K562 (cell line): ENCODE measurements at regions not wholly inside any gene's neighbourhood (a gene's known extent, or its start where the extent isn't known, plus 50 kb on each side); places are given as distances from the start of the nearest gene placed in this dataset.

ENCODE experiments used
- ATAC-seq: fragments of 200-7000 bp; cut with Tn5 transposase; 3 replicates; pipeline ENCODE4 v1.9.1; 2020; ENCODE audit warnings: moderate library complexity
- BruUV-seq: library from RNA; stranded (reverse); fragments of 400-500 nt; replicated peaks from 2 replicates; lab custom pipeline; 2021; lab: Mats Ljungman, UMichigan
- CTCF ChIA-PET: fragments of 300-600 bp; formaldehyde crosslinking; extraction: SDS; loops from one replicate; lab custom pipeline; 2021; ENCODE audit warnings: low intra/inter-chr PET ratio; lab: Yijun Ruan, JAX
- POLR2A ChIA-PET: fragments of 300-600, 350-650 bp; sonication (Branson Sonifier 250); formaldehyde crosslinking; extraction: SDS; loops from one replicate; lab custom pipeline; 2021; ENCODE audit warnings: antibody characterized with exemption, inconsistent platforms; lab: Yijun Ruan, JAX
- DNase-seq, 4 experiments: peaks; one replicate each; pipeline versions ENCODE4 v3.0.0 to v3.0.0-alpha.2; 2011 to 2018; ENCODE audit warnings: low spot score in 3 of 4, mixed read lengths in 3 of 4; ENCODE audit errors: extremely low read depth in 1 of 4
- FAIRE-seq: peaks from 2 replicates; lab custom pipeline; 2011; peaks lifted over from hg19 to GRCh38; lab: Jason Lieb, UNC
- H2AFZ ChIP-seq: 2 replicates; pipeline ENCODE4 v1.6.0; 2011; ENCODE audit warnings: low read depth, low read length, control low read depth, inconsistent platforms
- H3K27ac ChIP-seq: fragments of 200-600 bp; 3 replicates; pipeline ENCODE4 v1.8.0; 2011; ENCODE audit warnings: low read depth, mild to moderate bottlenecking, control low read depth, inconsistent platforms, low read length, moderate library complexity, mixed read lengths; ENCODE audit errors: extremely low read depth
- H3K27me3 ChIP-seq, 2 experiments: fragments of 300-600 bp in 1 of 2; 2 replicates in 1 of 2; 3 replicates in 1 of 2; pipeline versions ENCODE4 v1.6.0 to v1.8.0; 2011; ENCODE audit warnings: inconsistent platforms in 2 of 2, low read length in 2 of 2, mild to moderate bottlenecking in 1 of 2, mixed read lengths in 1 of 2, moderate library complexity in 1 of 2; ENCODE audit not compliant: control insufficient read depth in 2 of 2, insufficient read depth in 2 of 2
- H3K36me3 ChIP-seq: fragments of 300-600 bp; 3 replicates; pipeline ENCODE4 v1.8.0; 2011; ENCODE audit warnings: mild to moderate bottlenecking, low read length, inconsistent platforms; ENCODE audit not compliant: control insufficient read depth, insufficient read depth
- H3K4me1 ChIP-seq, 2 experiments: fragments of 200-600 bp in 1 of 2; replicated peaks in 1 of 2; 2 replicates in 1 of 2; 3 replicates in 1 of 2; pipeline versions ENCODE4 v1.5.1 to v1.8.0; 2011; ENCODE audit warnings: inconsistent platforms in 2 of 2, low read length in 2 of 2, mild to moderate bottlenecking in 1 of 2, mixed read lengths in 1 of 2, moderate library complexity in 1 of 2; ENCODE audit not compliant: control insufficient read depth in 2 of 2, insufficient read depth in 2 of 2
- H3K4me2 ChIP-seq: 2 replicates; pipeline ENCODE4 v1.6.1; 2011; ENCODE audit warnings: low read length, control low read depth, inconsistent platforms, mixed read lengths; ENCODE audit not compliant: insufficient read depth
- H3K4me3 ChIP-seq: fragments of 200-600 bp; sonication (generic), shearing (Covaris generic); 2 replicates; pipeline ENCODE4 v1.5.1; 2016; ENCODE audit warnings: control low read depth, inconsistent platforms
- H3K79me2 ChIP-seq: fragments of 200-600 bp; 3 replicates; pipeline ENCODE4 v1.8.0; 2011; ENCODE audit warnings: low read length, inconsistent platforms; ENCODE audit not compliant: control insufficient read depth, insufficient read depth
- H3K9ac ChIP-seq, 2 experiments: 2 replicates each; pipeline versions ENCODE4 v1.6.0 to v1.6.1; 2011; ENCODE audit warnings: low read depth in 2 of 2, low read length in 2 of 2, control low read depth in 1 of 2, inconsistent platforms in 1 of 2, mild to moderate bottlenecking in 1 of 2, mixed read lengths in 1 of 2; ENCODE audit not compliant: insufficient read depth in 1 of 2
- H3K9me1 ChIP-seq: one replicate; pipeline ENCODE4 v1.6.0; 2011; ENCODE audit warnings: inconsistent platforms, mild to moderate bottlenecking, low read length, moderate library complexity; ENCODE audit not compliant: control insufficient read depth, insufficient read depth
- H3K9me3 ChIP-seq: replicated peaks from 2 replicates; pipeline ENCODE4 v1.5.1; 2011; ENCODE audit warnings: low read depth, low read length, inconsistent platforms; ENCODE audit not compliant: control insufficient read depth, insufficient read depth
- H4K20me1 ChIP-seq: replicated peaks from 2 replicates; pipeline ENCODE4 v1.6.1; 2011; ENCODE audit warnings: low read length, inconsistent platforms, mixed read lengths; ENCODE audit not compliant: control insufficient read depth, insufficient read depth
- ADNP ChIP-seq: fragments of 200-800 bp; sonication (Bioruptor generic); IDR thresholded peaks from 2 replicates; pipeline ENCODE4 v1.6.1; 2016; ENCODE audit warnings: missing genetic modification characterization, missing compliant biosample characterization
- CBX2 ChIP-seq: fragments of 200-600 bp; sonication (generic); IDR thresholded peaks from one replicate; pipeline ENCODE4 v1.6.1; 2012; ENCODE audit warnings: mild to moderate bottlenecking, low read length, inconsistent platforms; ENCODE audit not compliant: insufficient read depth, poor library complexity, severe bottlenecking
- NCOA2 ChIP-seq, 2 experiments: fragments of 450-650 bp; IDR thresholded peaks; 2 replicates each; pipeline ENCODE4 v1.6.1; 2018; ENCODE audit warnings: mild to moderate bottlenecking in 2 of 2, moderate library complexity in 1 of 2; ENCODE audit not compliant: partially characterized antibody in 2 of 2
- PTRF ChIP-seq: fragments of 450-650 bp; IDR thresholded peaks from 2 replicates; pipeline ENCODE4 v1.6.1; 2016; ENCODE audit warnings: mild to moderate bottlenecking, missing genetic modification characterization, missing compliant biosample characterization
- ZNF551 ChIP-seq: fragments of 250-450 bp; sonication (Bioruptor Pico); IDR thresholded peaks from 2 replicates; pipeline ENCODE4 v1.5.0; 2021; ENCODE audit warnings: mild to moderate bottlenecking, moderate library complexity
- WGBS: fragments of 100-300 bp; shearing (Covaris generic); methylation state at CpG from one replicate; pipeline ENCODE4 v1.1.6; 2016; ENCODE audit warnings: low coverage, mixed read lengths; ENCODE audit not compliant: insufficient coverage; ENCODE audit errors: missing lambda C conversion rate; 5-methylcytosine and 5-hydroxymethylcytosine counted together
- in situ Hi-C: fragments of 300-500 bp; cut with MboI; formaldehyde crosslinking; loops from 4 replicates; pipeline ENCODE4 v1.15.0; 2018; ENCODE audit warnings: inconsistent platforms, mixed read lengths
- intact Hi-C: fragments of 100-400 bp; cut with micrococcal nuclease; formaldehyde crosslinking; loops from 2 replicates; pipeline ENCODE4 v1.14.2; 2022
- TF ChIP-seq, protein P1 (sequence below): fragments of 450-650 bp; formaldehyde crosslinking; IDR thresholded peaks from 2 replicates; pipeline ENCODE4 v1.4.0; 2020; ENCODE audit warnings: mild to moderate bottlenecking, moderate library complexity
- TF ChIP-seq, protein P2 (sequence below), 2 experiments: fragments of 450-650 bp in 1 of 2; IDR thresholded peaks; 2 replicates each; pipeline ENCODE4 v1.6.1; 2011 to 2017; ENCODE audit warnings: low read depth in 2 of 2, antibody characterized with exemption in 1 of 2, borderline replicate concordance in 1 of 2, low read length in 1 of 2, mild to moderate bottlenecking in 1 of 2, mixed read lengths in 1 of 2; ENCODE audit not compliant: control insufficient read depth in 1 of 2
- TF ChIP-seq, protein P3 (sequence below): fragments of 250-450 bp; sonication (Bioruptor Pico); IDR thresholded peaks from 2 replicates; pipeline ENCODE4 v1.4.0; 2020; ENCODE audit warnings: borderline replicate concordance

DNA sequence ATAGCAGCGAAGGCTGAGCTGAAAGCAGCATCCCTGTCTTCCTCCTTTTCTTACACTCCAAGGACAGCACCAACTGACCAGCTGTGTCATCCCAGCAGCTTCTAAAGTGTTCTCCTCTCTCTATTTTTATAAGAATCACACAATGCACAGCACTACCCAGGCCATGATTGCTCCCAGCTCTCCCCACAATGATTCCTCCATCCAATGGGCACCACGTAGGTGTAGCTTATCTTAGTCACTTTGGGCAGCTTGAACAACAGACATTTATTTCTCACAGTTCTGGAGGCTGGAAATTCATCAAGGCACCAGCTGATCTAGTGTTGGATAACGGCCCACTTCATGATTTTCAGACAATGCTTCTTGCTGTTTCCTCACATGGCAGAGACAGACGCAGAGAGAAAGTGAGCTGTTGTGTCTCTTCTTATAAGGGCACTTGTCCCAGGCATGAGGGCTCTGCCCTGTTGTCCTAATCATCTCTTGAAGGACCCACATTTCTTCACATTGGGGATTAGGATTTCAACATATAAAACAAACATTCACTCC is 92.0 kb upstream of the CDC14C start (continued):
- TF ChIP-seq ZNF551 (no peak), PTRF (tag) (no peak)

DNA sequence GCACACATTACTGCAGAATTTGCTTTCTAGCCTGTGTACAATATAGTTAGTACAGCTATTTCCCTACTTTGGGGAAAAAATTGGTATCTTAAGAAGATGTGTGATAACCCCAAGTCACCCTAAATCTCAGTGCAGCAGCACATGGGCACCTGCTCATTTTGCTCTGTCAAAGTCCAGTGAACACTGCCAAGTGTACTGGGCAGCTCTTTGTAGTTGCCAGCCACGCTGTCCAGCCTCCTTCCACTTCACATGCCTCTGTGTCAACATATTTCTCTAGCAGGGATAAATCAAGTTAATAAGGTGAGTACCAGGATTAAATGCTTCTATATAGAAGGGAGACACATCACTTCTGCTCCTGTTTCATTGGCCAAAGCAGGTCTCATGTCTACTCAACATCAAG is 87.1 kb upstream of the CDC14C start:
- BruUV-seq, result no TSS peak

More for the DNA sequence above, 87.1 kb upstream of the CDC14C start:
- Histone ChIP-seq H3K27ac (no peak overlapping the region), H3K4me2 (no peak overlapping the region), H3K9me3 (0 out of 2 replicates have a peak, but pooled peaks cover 2% of the 10 kb centered on the region), H3K4me1 (no peaks in the 10 kb centered on the region), H3K4me3 (no peak overlapping the region), H3K9ac (no peak overlapping the region), H2AFZ (no peak overlapping the region), H4K20me1 (no peaks in the 10 kb centered on the region), H3K9me1 (no peaks in the 10 kb centered on the region), H3K36me3 (no peaks in the 10 kb centered on the region), H3K79me2 (no peaks in the 10 kb centered on the region), H3K27me3 (no peaks in the 10 kb centered on the region)
- WGBS, result 0% methylated on average over 1 of the region's 1 CpG
- ATAC-seq, result no peak
- DNase-seq, result no peak
- ChIA-PET CTCF (no interaction called here), POLR2A (interaction anchor here (0.6 kb wide), 1 partner anchor 504 kb away, joined by 3 read pairs; no protein-coding TSS in a partner anchor)
- in situ Hi-C loops, result no loop called here
- TF ChIP-seq, protein P1, sequence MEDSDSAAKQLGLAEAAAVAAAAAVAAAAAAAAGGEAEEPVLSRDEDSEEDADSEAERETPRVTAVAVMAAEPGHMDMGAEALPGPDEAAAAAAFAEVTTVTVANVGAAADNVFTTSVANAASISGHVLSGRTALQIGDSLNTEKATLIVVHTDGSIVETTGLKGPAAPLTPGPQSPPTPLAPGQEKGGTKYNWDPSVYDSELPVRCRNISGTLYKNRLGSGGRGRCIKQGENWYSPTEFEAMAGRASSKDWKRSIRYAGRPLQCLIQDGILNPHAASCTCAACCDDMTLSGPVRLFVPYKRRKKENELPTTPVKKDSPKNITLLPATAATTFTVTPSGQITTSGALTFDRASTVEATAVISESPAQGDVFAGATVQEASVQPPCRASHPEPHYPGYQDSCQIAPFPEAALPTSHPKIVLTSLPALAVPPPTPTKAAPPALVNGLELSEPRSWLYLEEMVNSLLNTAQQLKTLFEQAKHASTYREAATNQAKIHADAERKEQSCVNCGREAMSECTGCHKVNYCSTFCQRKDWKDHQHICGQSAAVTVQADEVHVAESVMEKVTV (CRISPR knock-in tag), result no peak
- TF ChIP-seq, protein P2, sequence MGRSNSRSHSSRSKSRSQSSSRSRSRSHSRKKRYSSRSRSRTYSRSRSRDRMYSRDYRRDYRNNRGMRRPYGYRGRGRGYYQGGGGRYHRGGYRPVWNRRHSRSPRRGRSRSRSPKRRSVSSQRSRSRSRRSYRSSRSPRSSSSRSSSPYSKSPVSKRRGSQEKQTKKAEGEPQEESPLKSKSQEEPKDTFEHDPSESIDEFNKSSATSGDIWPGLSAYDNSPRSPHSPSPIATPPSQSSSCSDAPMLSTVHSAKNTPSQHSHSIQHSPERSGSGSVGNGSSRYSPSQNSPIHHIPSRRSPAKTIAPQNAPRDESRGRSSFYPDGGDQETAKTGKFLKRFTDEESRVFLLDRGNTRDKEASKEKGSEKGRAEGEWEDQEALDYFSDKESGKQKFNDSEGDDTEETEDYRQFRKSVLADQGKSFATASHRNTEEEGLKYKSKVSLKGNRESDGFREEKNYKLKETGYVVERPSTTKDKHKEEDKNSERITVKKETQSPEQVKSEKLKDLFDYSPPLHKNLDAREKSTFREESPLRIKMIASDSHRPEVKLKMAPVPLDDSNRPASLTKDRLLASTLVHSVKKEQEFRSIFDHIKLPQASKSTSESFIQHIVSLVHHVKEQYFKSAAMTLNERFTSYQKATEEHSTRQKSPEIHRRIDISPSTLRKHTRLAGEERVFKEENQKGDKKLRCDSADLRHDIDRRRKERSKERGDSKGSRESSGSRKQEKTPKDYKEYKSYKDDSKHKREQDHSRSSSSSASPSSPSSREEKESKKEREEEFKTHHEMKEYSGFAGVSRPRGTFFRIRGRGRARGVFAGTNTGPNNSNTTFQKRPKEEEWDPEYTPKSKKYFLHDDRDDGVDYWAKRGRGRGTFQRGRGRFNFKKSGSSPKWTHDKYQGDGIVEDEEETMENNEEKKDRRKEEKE (IDR thresholded peaks at IDR 0.05; ENCODE audit: borderline replicate concordance in 1 of 2, control insufficient read depth in 1 of 2, low read depth in 2 of 2, low read length in 1 of 2), result no peak
- TF ChIP-seq ADNP (tag) (no peak), CBX2 (no peak), NCOA2 (IDR thresholded peaks at IDR 0.05; ENCODE audit: partially characterized antibody in 2 of 2) (no peak)
- TF ChIP-seq, protein P3, sequence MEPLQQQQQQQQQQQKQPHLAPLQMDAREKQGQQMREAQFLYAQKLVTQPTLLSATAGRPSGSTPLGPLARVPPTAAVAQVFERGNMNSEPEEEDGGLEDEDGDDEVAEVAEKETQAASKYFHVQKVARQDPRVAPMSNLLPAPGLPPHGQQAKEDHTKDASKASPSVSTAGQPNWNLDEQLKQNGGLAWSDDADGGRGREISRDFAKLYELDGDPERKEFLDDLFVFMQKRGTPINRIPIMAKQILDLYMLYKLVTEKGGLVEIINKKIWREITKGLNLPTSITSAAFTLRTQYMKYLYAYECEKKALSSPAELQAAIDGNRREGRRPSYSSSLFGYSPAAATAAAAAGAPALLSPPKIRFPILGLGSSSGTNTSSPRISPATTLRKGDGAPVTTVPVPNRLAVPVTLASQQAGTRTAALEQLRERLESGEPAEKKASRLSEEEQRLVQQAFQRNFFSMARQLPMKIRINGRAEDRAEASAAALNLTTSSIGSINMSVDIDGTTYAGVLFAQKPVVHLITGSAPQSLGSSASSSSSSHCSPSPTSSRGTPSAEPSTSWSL, result no peak
- intact Hi-C loops, result no loop called here
- no peak for FAIRE-seq
